ENCODE measurements at regions not wholly inside any gene's neighbourhood (a gene's known extent, or its start where the extent isn't known, plus 50 kb on each side); places are given as distances from the start of the nearest gene placed in this dataset.
"Not testable (repeated sequence)": the region's sequence is repeated elsewhere in the genome, so short reads cannot be mapped to it uniquely, and the experiment has no call there.

DNA sequence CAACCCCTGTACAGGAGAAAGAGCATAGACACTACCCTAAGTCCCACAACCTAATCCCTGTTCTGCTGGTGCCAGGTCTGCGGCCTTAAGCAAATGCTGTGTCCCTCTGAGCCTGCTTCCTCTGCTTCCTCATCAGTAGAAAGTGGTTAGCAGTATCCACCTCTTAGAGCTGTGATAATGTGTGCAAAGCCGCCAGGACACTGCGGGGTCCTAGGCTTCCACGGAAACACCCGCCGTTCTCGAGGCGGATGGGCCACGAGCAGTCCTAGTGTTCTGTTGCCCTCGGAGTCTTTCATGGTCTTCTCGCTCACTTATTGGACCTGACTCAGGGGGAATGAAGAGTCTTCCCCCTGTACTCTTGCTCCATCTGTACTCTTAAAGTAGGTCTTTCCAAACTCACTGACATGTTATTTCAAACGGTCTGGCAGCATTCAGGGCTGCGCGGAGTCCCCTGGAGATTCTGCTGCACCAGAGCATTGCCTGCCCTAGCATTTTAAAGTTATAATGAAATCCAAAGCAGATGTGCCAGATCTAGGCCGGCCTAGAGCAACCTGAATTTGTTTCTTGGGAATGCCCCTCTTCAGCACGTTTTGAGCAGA, 107.2 kb upstream of the ZNF236 start:
- no peak for DNase-seq

DNA sequence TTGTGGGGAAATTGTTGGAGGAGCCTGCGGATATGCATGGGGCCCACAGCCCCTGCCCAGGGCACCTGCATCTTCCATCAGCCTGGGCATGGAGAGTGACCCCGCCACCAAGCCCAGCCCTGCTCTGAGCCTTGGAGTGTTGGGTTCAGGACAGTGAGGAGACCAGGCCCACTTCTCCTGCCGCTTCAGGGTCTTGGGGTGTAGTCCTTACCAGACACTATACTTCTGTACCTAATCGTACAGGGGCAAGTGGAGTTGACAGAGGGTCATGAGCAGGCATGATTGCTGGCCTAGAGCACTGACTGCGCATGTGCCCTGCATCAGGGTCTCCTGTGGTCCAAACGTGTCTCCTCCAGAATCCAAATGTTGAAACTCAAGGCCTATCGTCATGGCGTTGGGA, 108.9 kb upstream of the ZNF236 start:
- DNase-seq = no peak

DNA sequence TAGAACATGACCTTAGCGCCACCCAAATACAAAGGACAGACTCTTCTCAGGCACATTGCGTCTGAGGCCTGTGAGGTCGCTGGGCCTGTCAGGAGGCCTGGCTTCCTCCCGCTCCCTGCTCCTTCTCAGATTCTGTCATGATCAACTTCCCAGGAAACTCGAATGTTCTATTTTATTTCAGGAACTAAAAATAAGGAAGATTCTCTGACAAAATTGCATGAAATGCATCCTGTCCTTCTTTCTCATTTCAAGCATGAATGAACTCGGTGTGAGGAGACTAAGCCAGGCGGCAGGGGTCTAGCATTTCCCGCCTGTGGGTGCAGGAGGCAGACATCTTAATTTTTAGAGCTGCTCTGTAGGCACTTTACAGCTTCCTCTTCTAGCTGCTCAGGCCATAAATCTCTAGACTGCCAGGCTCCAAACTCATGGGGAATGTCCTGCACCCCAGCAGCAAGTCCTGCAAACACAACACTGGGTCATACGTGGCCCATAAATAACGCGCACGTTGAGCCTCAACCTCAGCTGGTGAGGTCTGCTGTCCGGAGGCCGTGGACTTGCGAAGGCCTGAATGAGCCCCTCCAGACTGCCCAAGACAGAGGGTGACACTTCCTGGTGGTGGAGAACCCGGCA, 109.7 kb upstream of the ZNF236 start:
- DNase-seq = no peak

DNA sequence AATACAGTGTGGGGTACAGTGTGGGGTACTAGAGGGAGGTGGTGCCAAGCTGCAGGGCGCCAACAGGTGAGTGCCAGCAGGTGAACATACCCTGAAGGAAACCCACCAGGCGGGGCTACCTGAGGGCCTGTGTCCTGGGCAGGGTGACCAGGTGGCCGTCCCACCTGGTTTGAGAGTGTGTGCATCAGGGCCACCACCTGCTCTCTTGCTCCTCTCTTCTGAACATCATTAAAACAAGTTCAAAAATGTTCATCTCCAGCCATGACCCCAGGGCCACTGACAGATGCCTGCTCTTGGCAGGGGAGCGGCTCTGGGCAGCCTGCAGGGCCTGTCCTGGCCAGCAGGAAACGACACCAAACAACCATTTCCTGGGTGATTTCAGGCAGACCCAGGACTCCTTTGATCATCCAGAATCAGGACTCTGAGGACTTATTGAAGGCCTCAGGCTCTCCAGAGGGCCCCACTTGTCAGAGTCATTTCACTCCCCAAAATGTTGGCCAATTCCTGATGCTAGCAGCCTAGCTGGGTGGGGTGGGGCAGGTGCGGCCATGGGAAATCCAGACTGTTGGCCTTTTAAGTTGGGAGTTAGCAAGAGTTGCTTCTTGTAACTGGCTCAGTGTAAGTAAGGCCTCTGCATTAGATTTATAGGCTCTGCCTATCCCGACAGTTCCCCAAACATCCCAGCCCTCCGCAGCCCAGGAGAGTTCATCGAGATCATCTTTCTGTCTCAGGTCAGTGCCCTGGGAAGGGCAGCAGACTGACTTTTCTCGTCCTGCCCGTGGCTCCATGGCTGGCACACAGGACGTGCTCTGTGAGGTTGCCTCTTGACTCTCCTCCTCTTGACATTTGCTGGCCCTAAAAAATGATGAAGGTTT, 111.5 kb upstream of the ZNF236 start:
- no peak for DNase-seq

DNA sequence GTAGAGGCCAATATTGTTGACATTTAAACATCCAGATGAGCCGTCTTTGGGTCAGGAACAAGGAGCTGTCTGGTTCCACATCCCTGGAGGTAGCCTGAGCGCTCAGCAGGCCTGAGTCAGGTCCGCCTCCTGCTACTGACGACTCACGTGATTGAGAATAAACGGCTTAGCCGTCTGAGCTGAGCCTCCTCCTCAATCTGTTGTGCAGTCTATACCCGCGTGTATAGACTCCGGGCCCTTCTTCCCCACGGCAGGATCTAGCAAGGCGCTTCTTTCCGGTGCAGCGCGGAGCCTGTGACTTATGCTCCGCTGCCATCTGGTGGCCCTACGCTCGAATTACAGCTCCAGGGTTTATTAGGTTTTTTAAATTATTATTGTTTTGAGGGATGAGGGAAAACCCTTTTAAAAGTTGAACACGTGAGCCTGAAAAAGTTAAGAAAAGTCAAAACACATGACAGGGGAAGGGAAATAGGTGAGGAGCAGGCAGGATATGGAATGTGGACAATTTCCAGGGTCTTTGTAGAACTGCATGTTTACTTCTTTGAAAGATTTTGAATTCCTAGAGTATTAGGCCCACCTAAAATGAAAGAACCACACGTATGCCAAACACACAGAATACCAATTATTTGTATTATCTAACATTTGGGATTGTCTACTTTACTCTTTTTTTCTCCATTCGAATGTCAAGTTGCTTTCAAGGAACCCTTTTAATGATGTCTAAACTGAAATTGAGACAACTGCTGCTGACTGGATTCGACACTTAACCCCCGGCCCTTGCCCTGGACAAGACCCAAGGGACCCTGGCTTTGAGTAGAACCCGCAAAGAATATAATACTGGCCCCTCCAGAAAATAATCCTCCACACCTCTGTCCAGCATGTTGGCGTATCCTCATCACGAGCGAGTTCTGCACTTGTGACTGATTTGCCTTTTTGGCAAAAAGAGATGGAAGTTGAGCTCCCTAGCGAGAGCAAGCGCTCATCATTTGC, 112.4 kb upstream of the ZNF236 start:
- peak; percentile 60 to 67 for DNase-seq

DNA sequence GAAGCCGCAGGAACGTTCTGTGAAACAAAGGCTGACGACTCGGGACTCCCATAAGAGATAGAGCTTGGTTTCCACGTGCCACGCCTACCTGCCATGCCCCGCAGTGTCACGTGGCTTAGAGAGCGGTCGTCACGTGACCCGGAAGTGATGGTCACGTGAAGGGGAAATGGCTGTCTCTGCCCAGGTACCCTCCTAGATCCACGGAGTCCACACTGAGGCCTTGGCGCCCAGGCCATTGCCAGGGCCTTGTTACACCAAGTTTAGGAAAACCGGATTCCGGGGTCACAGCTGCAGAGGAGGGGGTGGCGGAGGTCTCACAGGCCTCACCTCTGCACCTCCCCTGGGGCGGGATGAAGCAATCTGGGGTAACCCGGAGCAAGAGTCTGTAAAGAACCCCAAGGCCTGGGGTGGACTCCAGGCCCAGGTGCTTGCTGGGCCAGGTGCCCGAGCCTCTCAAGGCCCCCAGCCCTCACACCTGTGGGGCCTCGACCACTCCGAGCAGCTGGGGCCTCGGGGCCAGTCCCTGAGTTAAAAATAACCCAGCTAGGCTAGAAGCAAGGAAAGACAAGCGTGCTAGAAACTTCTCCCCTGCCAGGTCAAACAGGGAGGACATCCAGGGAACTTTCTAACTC, 113.5 kb upstream of the ZNF236 start:
- DNase-seq = no peak

DNA sequence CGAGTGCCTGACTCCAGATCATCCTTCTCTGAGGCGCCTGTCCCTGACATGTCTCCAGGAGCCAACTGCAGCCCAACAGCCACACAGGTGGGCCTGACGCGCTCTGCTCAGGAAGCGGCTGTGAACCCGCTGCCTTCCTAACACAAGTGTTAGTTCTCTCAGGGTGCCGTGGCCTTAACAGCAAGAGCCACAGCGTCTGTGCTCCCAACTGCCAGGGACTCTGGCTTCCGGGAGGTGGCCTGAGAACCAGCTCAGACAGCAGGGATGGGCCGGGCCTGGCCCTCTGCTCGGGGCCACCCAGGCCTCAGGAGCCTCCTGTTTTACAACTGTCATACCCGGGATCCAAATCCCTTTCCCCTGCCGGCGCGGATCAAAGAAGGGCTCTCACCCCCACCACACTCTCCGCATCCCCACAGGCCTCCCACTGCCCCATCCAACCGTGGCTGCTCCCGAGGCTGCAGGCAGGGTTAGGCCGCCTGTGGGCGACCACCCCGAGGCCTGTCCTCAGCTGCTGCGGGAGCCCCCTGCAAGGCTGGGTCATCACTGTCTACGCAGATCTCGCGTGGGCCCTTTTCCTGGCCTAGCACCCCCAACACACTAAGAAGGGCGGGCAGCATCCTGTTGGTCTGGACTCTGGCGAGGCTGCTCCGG, 114.2 kb upstream of the ZNF236 start:
- DNase-seq = no peak

DNA sequence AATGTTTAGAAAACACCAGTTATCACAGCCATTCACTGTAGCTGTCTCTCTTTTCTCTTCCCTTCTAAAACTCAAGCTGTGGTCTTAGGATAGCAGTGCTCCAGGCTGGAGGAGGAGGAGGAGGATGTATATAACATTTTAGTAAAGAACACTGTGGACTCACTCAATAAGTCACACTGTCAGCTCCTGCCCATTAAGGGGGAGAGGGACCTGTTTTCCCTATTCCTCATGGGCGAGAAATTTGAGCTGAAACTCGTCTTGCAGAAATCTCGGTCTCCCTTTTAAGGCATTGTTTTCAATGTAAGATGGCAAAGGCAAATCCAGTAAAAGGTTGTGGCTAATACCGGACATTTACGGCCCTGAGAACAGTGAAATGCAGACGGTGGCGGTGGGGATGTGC, 114.8 kb upstream of the ZNF236 start:
- no peak for DNase-seq

DNA sequence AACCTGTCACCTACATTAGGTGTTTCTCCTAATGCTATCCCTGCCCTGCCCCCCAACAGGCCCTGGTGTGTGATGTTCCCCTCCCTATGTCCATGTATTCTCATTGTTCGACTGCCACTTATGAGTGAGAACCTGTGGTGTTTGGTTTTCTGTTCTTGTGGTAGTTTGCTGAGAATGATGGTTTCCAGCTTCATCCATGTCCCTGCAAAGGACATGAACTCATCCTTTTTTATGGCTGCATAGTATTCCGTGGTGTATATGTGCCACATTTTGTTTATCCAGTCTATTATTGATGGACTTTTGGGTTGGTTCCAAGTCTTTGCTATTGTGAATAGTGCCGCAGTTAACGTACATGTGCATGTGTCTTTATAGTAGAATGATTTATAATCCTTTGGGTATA, 117.8 kb upstream of the ZNF236 start:
- DNase-seq = not testable (repeated sequence)

DNA sequence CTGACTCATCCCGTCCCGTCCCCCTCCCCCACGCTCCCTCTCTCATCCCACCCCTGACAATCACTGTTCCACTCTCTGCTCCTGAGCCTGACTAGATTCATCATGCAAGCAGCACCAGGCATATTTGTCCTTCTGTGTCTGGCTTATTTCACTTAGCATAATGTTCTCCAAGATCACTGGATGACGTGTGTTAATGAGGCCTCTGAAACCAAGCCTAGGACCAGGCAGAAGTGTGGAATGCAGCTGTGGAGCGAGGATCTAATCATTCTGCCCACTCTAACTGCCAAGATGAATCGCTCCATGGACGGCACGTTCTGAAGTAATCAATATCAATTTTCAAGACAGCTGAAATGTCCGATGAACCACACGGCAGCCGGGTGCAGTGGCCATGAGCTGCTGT, 122.4 kb upstream of the ZNF236 start:
- DNase-seq = no peak

DNA sequence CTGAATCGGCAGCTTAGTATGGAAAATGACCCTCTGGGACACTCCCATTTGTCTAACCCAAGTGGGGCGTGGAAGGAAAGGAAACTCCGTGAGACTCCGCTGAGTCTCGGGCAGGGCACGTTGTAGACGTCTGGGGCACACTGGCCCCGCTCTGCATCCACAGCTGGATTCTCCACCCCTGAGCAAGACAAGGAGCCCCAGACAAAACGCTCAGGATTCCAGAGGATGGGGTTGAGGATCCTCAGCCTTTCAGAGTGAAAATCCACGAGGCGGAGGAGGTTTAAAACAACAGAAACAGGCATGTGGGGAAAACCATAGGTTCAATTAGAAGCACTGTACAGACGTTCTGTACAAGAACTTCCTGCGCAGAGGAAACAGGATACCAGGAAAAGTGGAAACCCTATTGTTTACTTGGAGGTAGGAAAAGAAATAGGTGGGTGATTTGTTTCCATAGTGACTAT, 124.9 kb upstream of the ZNF236 start:
- no peak for DNase-seq

DNA sequence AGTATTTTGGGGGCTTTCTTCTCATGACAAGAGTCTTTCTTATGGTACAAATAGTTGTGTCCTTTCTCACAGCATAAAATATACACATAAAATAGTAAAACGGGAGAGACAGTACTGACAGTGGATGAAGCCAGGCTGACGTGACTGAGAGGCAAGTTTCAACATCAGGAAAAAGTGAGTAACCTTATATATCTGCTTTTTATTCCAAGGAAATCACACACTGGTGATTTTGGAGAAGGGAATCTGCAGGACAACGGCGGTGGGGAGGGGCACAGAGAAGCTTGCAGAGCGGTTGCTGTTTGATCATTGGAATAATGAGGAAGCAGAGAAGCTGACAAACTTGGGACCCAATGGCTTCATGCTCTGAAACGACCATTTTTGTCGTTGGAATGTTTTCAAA, 130.6 kb upstream of the ZNF236 start:
- no peak for DNase-seq

DNA sequence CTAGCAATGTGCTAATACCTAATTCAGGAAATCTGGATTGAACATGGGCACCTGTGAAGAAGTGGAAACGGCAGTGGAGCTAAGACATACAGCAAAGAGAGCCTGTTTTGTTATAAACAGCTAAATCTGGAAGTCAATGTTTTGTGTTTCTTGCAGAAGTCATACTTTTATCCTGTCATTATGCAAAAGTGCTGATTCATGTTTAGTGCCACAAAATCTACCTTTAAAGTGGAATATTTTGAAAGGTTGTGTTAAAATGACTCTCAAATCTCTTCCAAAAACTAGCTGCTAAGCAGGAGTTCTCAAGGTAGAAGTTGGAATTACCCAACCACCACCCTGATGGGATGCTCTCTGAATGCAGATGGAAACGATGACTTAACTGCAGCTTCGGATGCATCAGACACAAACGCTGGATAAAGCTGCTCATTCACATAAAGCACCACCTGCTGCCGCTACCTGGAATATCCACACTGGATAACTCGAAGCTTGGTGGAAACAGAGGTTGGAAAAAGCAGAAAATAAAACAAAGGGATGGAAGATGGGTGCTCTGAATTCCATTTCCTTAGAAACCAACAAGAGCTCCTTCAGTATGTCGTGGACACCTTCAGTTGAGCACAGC, 132.6 kb upstream of the ZNF236 start:
- no peak for DNase-seq

DNA sequence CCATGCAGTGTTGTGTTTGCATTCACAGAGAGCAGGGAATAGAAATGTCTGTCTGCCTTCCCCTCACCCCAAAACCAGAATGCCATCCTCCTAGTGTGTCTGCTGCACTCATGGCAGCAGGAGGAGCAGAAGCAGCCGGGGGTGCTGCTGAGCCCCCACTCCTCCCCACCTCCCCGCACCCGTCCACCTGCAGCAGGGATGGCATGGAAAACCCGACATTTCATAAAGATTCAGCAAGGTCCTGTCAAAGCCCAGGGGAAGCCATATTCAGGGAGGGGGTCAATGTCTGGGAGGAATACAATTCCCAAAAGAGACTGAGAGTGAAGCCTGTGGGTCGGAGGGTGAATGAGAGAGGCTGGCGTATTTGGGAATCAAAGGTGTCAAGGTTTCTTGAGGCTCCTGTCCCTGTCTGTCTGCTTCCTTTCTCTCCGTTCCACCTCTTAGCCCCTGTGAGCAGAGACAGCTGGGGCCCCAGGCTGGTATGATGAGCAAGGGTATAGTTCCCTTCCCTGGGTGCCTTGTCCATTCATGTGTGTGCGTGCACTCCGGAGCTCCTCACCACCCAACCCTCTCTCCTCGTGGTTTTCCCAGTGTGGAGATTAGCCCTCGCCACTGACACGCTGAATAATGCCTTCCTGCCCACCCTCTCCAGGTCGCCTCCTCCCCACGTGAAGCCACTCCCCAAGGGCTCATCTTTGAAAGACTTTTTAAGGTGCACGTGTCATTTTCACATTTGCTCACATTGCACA, 133.5 kb upstream of the ZNF236 start:
- no peak for DNase-seq

DNA sequence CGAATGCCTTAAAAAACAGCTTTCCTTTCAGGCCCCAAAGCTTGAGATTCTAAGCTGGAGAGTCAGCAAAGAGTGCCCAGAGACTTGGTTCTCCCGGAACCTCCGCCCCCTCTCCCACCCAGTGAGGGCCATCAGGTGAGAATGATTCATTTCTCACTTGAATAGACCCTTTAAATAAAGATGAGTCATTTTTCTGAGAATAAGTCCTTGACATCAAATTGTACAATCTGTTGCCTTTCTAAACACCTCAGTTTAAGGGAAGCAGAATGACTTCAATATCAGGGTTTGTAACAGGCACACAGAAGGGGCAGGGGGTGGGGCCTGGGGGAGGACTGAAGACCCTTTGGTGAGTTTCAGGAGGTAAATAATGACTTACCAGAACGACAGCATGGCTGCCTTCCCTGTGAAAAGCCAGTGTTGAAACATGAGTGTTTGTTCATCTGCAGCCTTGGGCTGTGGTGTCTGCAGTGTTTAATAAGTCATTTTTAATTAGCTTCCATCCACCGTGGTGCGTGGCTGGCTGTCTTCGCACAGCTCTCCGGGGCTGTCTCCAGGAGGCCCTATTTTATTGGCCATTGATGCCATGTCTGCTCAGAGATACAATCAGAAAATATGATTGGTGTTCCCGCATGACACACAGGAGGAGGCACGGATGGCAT, 134.9 kb upstream of the ZNF236 start:
- peak; percentile 12 to 30 for DNase-seq

DNA sequence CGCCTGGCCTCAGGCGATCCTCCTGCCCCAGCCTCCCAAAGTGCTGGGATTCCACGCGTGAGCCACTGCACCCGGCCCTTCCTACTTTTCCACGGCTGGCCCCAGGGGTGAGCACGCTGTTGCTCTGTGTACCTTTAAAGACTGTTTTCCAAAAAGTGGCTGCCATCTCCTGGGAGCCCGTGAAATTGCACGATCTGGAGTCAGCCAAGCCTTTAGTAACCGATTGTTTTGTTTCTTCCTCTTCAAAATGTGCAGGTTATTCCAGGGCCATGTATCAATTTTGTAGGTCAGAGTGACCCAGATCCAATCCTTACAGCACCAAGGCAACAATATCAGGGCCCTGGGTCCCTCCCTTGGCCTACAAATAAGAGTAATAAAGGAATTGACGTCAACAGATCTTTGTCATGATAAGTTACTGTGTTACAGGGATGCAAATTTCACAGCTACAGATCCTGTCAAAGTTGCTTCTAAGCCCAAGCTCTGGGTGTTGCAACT, 135.6 kb upstream of the ZNF236 start:
- peak; percentile 8 to 37 for DNase-seq

DNA sequence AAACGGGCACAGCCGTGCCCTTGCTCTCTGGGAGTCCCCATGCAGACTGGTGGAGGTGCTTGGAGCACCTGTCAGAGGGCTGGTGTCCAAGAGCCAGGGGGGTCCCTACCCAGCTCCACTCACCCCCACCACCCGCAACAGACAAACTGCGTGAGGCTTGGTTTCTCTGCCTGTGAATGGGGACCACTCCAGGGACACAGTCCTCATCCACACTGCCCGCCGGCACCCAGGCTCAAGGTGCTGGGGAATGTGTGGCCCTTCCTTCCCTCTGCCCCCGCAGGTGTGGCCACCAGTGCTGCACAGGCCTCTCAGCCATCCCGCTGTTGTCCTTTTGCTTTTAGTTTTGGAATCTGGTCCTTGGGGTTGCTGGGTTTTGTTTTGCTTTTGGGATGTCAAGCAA, 136.5 kb upstream of the ZNF236 start:
- no peak for DNase-seq

DNA sequence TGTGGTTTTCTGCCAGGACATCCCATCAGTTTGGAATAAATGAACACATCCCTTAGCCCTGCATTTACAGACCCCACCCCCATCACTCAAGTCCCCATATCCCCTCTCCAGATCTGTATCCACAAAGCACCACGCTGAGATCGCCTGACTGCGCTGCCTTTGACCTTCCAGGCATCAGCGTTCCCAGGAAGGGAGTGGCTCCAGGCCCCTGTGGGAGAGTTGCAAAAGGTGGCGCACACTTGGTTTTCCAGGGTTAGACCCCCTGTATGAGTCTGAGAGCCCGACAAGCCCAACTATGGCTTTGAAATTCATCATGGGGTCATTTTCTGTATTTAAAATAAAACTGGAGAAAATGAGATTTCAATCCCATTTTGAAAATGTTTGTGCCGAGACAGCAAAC, 137.0 kb upstream of the ZNF236 start:
- no peak for DNase-seq

DNA sequence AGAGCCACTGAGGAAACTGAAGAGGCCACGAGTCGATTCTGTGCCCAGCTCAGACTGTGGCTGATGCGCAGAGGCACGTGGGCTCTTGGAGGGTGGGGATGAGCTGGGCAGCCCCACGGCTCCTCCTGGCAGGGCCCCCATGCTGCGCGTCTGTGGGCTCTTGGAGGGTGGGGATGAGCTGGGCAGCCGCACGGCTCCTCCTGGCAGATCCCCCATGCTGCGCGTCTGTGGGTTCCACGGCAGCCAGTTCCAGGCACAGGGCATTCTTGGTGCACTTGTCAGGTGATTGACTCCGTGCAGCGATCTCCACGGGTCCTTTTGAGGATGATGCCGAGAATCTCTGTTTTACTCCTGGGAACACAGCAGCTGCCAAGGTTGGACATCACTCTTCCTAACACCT, 138.1 kb upstream of the ZNF236 start:
- DNase-seq = no peak

DNA sequence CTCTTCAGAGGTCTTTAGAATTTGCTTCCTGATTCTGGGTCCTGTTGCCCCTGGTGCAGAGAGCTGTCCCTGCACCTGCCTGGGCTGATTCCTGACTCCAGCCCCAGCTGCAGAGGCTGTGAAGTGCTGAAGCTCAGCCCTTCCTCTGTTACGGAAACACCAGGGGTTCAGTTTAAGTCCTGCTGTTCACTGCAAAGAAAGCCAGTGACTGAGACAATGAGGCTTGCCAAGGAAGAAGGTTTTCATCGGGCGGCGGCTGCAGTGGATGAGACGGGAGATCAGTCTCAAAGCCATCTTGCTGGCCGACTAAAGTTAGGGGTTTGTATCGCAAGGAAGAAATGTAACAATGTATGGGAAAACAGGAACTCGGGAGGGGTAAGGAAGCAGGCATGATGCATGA, 142.4 kb upstream of the ZNF236 start:
- no peak for DNase-seq
